Liver (tissue), 8 donors: ENCODE measurements at regions not wholly inside any gene's neighbourhood (a gene's known extent, or its start where the extent isn't known, plus 50 kb on each side); places are given as distances from the start of the nearest gene placed in this dataset.

Experiments
- DNase-seq: peaks from one replicate; pipeline ENCODE4 v3.0.0-alpha.2; 2017; ENCODE audit warnings: low spot score
- H3K27ac ChIP-seq, 2 donors: one replicate each; pipeline ENCODE4 v1.7.0; 2013; ENCODE audit warnings: inconsistent platforms in 2 of 2, low read length in 2 of 2, control low read depth in 1 of 2, low read depth in 1 of 2, mild to moderate bottlenecking in 1 of 2
- H3K27me3 ChIP-seq, 4 donors: one replicate each; pipeline versions ENCODE4 v1.6.1 to v1.7.0; 2013; ENCODE audit warnings: low read length in 3 of 4, inconsistent platforms in 1 of 4, mild to moderate bottlenecking in 1 of 4, moderate library complexity in 1 of 4; ENCODE audit not compliant: control insufficient read depth in 4 of 4, insufficient read depth in 4 of 4
- H3K36me3 ChIP-seq, 4 donors: one replicate each; pipeline versions ENCODE4 v1.6.1 to v1.7.0; 2013; ENCODE audit warnings: low read length in 3 of 4, mild to moderate bottlenecking in 3 of 4, low read depth in 1 of 4, moderate library complexity in 1 of 4; ENCODE audit not compliant: control insufficient read depth in 4 of 4, insufficient read depth in 3 of 4
- H3K4me1 ChIP-seq, 4 donors: one replicate each; pipeline versions ENCODE4 v1.6.1 to v1.7.0; 2013; ENCODE audit warnings: low read length in 3 of 4, mild to moderate bottlenecking in 3 of 4, moderate library complexity in 1 of 4; ENCODE audit not compliant: control insufficient read depth in 4 of 4, insufficient read depth in 4 of 4
- H3K4me3 ChIP-seq, 3 donors: one replicate each; pipeline versions ENCODE4 v1.6.1 to v1.7.0; 2013; ENCODE audit warnings: low read length in 3 of 3, control low read depth in 1 of 3, low read depth in 1 of 3, mild to moderate bottlenecking in 1 of 3
- H3K9ac ChIP-seq, 2 donors: one replicate each; pipeline ENCODE4 v1.7.0; 2013; ENCODE audit warnings: low read length in 2 of 2, mild to moderate bottlenecking in 2 of 2, moderate library complexity in 2 of 2, control low read depth in 1 of 2, low read depth in 1 of 2
- H3K9me3 ChIP-seq, 4 donors: one replicate each; pipeline versions ENCODE4 v1.6.1 to v1.7.0; 2013; ENCODE audit warnings: low read length in 3 of 4; ENCODE audit not compliant: control insufficient read depth in 4 of 4
- EGR1 ChIP-seq, 2 donors: IDR thresholded peaks; 2 replicates each; pipeline ENCODE4 v1.6.1; 2016 to 2018; ENCODE audit warnings: antibody characterized with exemption in 2 of 2, low read depth in 2 of 2
- FOXA1 ChIP-seq: IDR thresholded peaks from 2 replicates; pipeline ENCODE4 v1.6.1; 2016; ENCODE audit warnings: antibody characterized with exemption
- FOXA2 ChIP-seq: IDR thresholded peaks from 2 replicates; pipeline ENCODE4 v1.6.1; 2016; ENCODE audit warnings: antibody characterized with exemption
- GABPA ChIP-seq, 2 donors: IDR thresholded peaks in 1 of 2; conservative IDR thresholded peaks in 1 of 2; 2 replicates each; pipeline ENCODE4 v1.6.1; 2016; ENCODE audit warnings: antibody characterized with exemption in 2 of 2, mild to moderate bottlenecking in 1 of 2, moderate library complexity in 1 of 2
- HNF4A ChIP-seq, 2 donors: conservative IDR thresholded peaks; 2 replicates each; pipeline ENCODE4 v1.6.1; 2016; ENCODE audit warnings: antibody characterized with exemption in 2 of 2, mild to moderate bottlenecking in 2 of 2
- JUND ChIP-seq, 2 donors: IDR thresholded peaks; 2 replicates each; pipeline ENCODE4 v1.6.1; 2016; ENCODE audit warnings: antibody characterized with exemption in 2 of 2
- MAX ChIP-seq: IDR thresholded peaks from 2 replicates; pipeline ENCODE4 v1.6.1; 2016; ENCODE audit warnings: antibody characterized with exemption
- RAD21 ChIP-seq, 2 donors: IDR thresholded peaks; 2 replicates each; pipeline ENCODE4 v1.6.1; 2016; ENCODE audit warnings: antibody characterized with exemption in 2 of 2, mild to moderate bottlenecking in 2 of 2
- REST ChIP-seq: IDR thresholded peaks from 2 replicates; pipeline ENCODE4 v1.6.1; 2016; ENCODE audit warnings: antibody characterized with exemption, mild to moderate bottlenecking
- RXRA ChIP-seq, 2 donors: IDR thresholded peaks; 2 replicates each; pipeline ENCODE4 v1.6.1; 2017 to 2018; ENCODE audit warnings: antibody characterized with exemption in 2 of 2, mild to moderate bottlenecking in 1 of 2
- SP1 ChIP-seq: IDR thresholded peaks from 2 replicates; pipeline ENCODE4 v1.6.1; 2018; ENCODE audit warnings: antibody characterized with exemption, mild to moderate bottlenecking
- TAF1 ChIP-seq: conservative IDR thresholded peaks from 2 replicates; pipeline ENCODE4 v1.6.1; 2016; ENCODE audit warnings: antibody characterized with exemption, mild to moderate bottlenecking
- ZBTB33 ChIP-seq: IDR thresholded peaks from 2 replicates; pipeline ENCODE4 v1.6.1; 2016; ENCODE audit warnings: antibody characterized with exemption
- WGBS: extraction: QIAGEN DNeasy Blood & Tissue Kit; methylation state at CpG from one replicate; pipeline ENCODE4 v1.1.7; 2013; 5-methylcytosine and 5-hydroxymethylcytosine counted together
- TF ChIP-seq, protein P1 (sequence below): fragments of 150-350 bp; IDR thresholded peaks from 2 replicates; pipeline ENCODE4 v1.5.1; 2017; ENCODE audit warnings: improper control_type of control experiment, low read depth, low read length; ENCODE audit not compliant: missing input control
- TF ChIP-seq, protein P2 (sequence below): IDR thresholded peaks from 2 replicates; pipeline ENCODE4 v1.6.1; 2016; ENCODE audit warnings: antibody characterized with exemption
- donor health status: healthy.
- donor health status: healthy.
- donor health status: healthy.
- donor health status: healthy.
- donor health status: healthy.

- H3K27me3 ChIP-seq = peaks cover 0 to 2% (median 0%) of the 10 kb centered on the region in 4 donors
- TF ChIP-seq ZBTB33 (no peak), GABPA (IDR thresholded peaks at IDR 0.05 in 1 of 2, conservative IDR thresholded peaks at IDR 0.05 in 1 of 2) (no peak), SP1 (no peak), RAD21 (IDR thresholded peaks at IDR 0.05) (no peak), HNF4A (conservative IDR thresholded peaks at IDR 0.05) (no peak), RXRA (IDR thresholded peaks at IDR 0.05) (no peak), EGR1 (IDR thresholded peaks at IDR 0.05; ENCODE audit: low read depth in 2 of 2) (no peak), JUND (IDR thresholded peaks at IDR 0.05) (no peak), TAF1 (no peak), FOXA2 (no peak), REST (no peak), FOXA1 (no peak), MAX (no peak)
- TF ChIP-seq, protein P1, sequence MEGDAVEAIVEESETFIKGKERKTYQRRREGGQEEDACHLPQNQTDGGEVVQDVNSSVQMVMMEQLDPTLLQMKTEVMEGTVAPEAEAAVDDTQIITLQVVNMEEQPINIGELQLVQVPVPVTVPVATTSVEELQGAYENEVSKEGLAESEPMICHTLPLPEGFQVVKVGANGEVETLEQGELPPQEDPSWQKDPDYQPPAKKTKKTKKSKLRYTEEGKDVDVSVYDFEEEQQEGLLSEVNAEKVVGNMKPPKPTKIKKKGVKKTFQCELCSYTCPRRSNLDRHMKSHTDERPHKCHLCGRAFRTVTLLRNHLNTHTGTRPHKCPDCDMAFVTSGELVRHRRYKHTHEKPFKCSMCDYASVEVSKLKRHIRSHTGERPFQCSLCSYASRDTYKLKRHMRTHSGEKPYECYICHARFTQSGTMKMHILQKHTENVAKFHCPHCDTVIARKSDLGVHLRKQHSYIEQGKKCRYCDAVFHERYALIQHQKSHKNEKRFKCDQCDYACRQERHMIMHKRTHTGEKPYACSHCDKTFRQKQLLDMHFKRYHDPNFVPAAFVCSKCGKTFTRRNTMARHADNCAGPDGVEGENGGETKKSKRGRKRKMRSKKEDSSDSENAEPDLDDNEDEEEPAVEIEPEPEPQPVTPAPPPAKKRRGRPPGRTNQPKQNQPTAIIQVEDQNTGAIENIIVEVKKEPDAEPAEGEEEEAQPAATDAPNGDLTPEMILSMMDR = no peak
- TF ChIP-seq, protein P2, sequence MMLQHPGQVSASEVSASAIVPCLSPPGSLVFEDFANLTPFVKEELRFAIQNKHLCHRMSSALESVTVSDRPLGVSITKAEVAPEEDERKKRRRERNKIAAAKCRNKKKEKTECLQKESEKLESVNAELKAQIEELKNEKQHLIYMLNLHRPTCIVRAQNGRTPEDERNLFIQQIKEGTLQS = no peak
- WGBS = 53% methylated on average over 4 of the region's 4 CpGs
- no peak overlapping the region for H3K4me3 ChIP-seq
- H3K9ac ChIP-seq = no peak overlapping the region
- no peak for DNase-seq
- H3K27ac ChIP-seq = no peak overlapping the region
- H3K4me1 ChIP-seq = no peaks in the 10 kb centered on the region
- peaks cover 0 to 2% (median 0%) of the 10 kb centered on the region in 4 donors for H3K9me3 ChIP-seq
- H3K36me3 ChIP-seq = no peaks in the 10 kb centered on the region
Observed at GRCh38 chr4:155506745-155507144, 130.0 kb upstream of the MAP9 start.

GRCh38 chr4:155505321-155505720 lies 128.6 kb upstream of the MAP9 start:
- TF ChIP-seq, protein P1 = no peak
- TF ChIP-seq JUND (IDR thresholded peaks at IDR 0.05) (no peak), FOXA2 (no peak), GABPA (IDR thresholded peaks at IDR 0.05 in 1 of 2, conservative IDR thresholded peaks at IDR 0.05 in 1 of 2) (no peak)
- 39% methylated on average over 3 of the region's 3 CpGs for WGBS

More at GRCh38 chr4:155505321-155505720, 128.6 kb upstream of the MAP9 start:
- DNase-seq = no peak
- Histone ChIP-seq H3K9me3 (peaks cover 0 to 2% (median 0%) of the 10 kb centered on the region in 4 donors), H3K27me3 (peaks cover 0 to 2% (median 0%) of the 10 kb centered on the region in 4 donors), H3K4me1 (no peaks in the 10 kb centered on the region), H3K4me3 (no peak overlapping the region), H3K9ac (no peak overlapping the region), H3K27ac (no peak overlapping the region), H3K36me3 (no peaks in the 10 kb centered on the region)
